OCI-LY3 (cell line): ENCODE measurements at regions not wholly inside any gene's neighbourhood (a gene's known extent, or its start where the extent isn't known, plus 50 kb on each side); places are given as distances from the start of the nearest gene placed in this dataset.
A peak's percentile ranks its signal among the peaks of the same experiment; 100 is the strongest.
"Not testable (repeated sequence)": the region's sequence is repeated elsewhere in the genome, so short reads cannot be mapped to it uniquely, and the experiment has no call there.

Experiments used
- H2AFZ ChIP-seq: fragments of 200-600, 300-600 bp; shearing (Covaris generic); 2 replicates; pipeline ENCODE4 v1.6.0; 2014; ENCODE audit warnings: antibody characterized with exemption, low read depth, low read length
- H3K27ac ChIP-seq: fragments of 200-600, 300-600 bp; sonication (generic); 2 replicates; pipeline ENCODE4 v1.5.1; 2014; ENCODE audit warnings: mild to moderate bottlenecking, low read length, moderate library complexity, mixed read lengths
- H3K27me3 ChIP-seq: fragments of 200-600, 300-600 bp; sonication (generic); 2 replicates; pipeline ENCODE4 v1.6.1; 2014; ENCODE audit warnings: low read depth, low read length, mixed read lengths
- H3K36me3 ChIP-seq: fragments of 200-600, 300-600 bp; sonication (generic); replicated peaks from 2 replicates; pipeline ENCODE3; 2014; ENCODE audit warnings: low read depth, low read length, mixed read lengths
- H3K4me1 ChIP-seq: fragments of 300-600, 200-600 bp; sonication (generic); 2 replicates; pipeline ENCODE4 v1.6.1; 2014; ENCODE audit warnings: low read length, mixed read lengths
- H3K4me2 ChIP-seq: fragments of 200-600, 300-600 bp; sonication (generic); 2 replicates; pipeline ENCODE4 v1.6.1; 2014; ENCODE audit warnings: low read length, mixed read lengths
- H3K4me3 ChIP-seq: fragments of 300-600, 200-600 bp; sonication (generic); 2 replicates; pipeline ENCODE4 v1.5.1; 2014; ENCODE audit warnings: antibody characterized with exemption, mild to moderate bottlenecking, low read length, moderate library complexity
- H3K79me2 ChIP-seq: fragments of 300-600, 200-600 bp; shearing (Covaris generic); 2 replicates; pipeline ENCODE4 v1.6.1; 2014; ENCODE audit warnings: mild to moderate bottlenecking, low read length, mixed read lengths
- H3K9ac ChIP-seq: fragments of 300-600, 200-600 bp; shearing (Covaris generic); 2 replicates; pipeline ENCODE4 v1.6.0; 2014; ENCODE audit warnings: mild to moderate bottlenecking, low read length, moderate library complexity
- H3K9me3 ChIP-seq: fragments of 200-600, 300-600 bp; shearing (Covaris generic); 2 replicates; pipeline ENCODE4 v1.6.1; 2014; ENCODE audit warnings: low read length, mixed read lengths; ENCODE audit not compliant: insufficient read depth
- H4K20me1 ChIP-seq: fragments of 200-600, 300-600 bp; sonication (generic); 2 replicates; pipeline ENCODE4 v1.6.1; 2016; ENCODE audit warnings: low read length, mixed read lengths; ENCODE audit not compliant: insufficient read depth
- EZH2phosphoT487 ChIP-seq: fragments of 200-600 bp; shearing (Covaris generic); IDR thresholded peaks from 2 replicates; pipeline ENCODE4 v1.6.1; 2018; ENCODE audit warnings: antibody characterized with exemption, mixed run types, low read depth
- TF ChIP-seq, protein P1 (sequence below): fragments of 200-600, 300-600 bp; sonication (generic); IDR thresholded peaks from 2 replicates; pipeline ENCODE4 v1.5.1; 2014; ENCODE audit warnings: antibody characterized with exemption, low read length, low read depth

DNA sequence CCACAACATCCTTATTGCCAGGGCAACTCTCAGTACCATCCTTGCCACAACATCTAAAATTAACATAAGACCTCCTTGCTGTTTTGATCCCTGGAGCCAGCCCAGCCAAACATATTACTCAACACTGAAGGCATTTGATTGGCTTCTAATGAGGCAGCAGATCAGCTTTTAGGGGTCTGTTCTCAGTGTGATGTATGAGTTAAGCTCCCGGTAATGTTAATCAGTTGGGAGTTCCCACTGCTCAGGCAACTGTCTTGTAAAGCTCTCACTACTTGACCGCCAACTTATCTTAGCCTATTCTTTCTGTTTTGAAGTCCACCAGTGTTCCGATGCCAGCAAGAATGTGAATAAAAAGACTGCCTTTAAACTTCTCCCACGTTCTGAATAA lies 158.9 kb downstream of the FOXB1 start:
- no peak overlapping the region for H3K9ac ChIP-seq
- H3K4me2 ChIP-seq, result no peak overlapping the region
- no peaks in the 10 kb centered on the region for H3K9me3 ChIP-seq
- H3K79me2 ChIP-seq, result no peaks in the 10 kb centered on the region
- no peak overlapping the region for H2AFZ ChIP-seq
- H3K36me3 ChIP-seq, result no peaks in the 10 kb centered on the region
- H3K4me3 ChIP-seq, result no peak overlapping the region
- H3K27me3 ChIP-seq, result no peaks in the 10 kb centered on the region
- no peaks in the 10 kb centered on the region for H4K20me1 ChIP-seq
- H3K27ac ChIP-seq, result no peak overlapping the region
- TF ChIP-seq, protein P1, sequence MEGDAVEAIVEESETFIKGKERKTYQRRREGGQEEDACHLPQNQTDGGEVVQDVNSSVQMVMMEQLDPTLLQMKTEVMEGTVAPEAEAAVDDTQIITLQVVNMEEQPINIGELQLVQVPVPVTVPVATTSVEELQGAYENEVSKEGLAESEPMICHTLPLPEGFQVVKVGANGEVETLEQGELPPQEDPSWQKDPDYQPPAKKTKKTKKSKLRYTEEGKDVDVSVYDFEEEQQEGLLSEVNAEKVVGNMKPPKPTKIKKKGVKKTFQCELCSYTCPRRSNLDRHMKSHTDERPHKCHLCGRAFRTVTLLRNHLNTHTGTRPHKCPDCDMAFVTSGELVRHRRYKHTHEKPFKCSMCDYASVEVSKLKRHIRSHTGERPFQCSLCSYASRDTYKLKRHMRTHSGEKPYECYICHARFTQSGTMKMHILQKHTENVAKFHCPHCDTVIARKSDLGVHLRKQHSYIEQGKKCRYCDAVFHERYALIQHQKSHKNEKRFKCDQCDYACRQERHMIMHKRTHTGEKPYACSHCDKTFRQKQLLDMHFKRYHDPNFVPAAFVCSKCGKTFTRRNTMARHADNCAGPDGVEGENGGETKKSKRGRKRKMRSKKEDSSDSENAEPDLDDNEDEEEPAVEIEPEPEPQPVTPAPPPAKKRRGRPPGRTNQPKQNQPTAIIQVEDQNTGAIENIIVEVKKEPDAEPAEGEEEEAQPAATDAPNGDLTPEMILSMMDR, result no peak
- TF ChIP-seq EZH2phosphoT487, result no peak
- no peaks in the 10 kb centered on the region for H3K4me1 ChIP-seq

DNA sequence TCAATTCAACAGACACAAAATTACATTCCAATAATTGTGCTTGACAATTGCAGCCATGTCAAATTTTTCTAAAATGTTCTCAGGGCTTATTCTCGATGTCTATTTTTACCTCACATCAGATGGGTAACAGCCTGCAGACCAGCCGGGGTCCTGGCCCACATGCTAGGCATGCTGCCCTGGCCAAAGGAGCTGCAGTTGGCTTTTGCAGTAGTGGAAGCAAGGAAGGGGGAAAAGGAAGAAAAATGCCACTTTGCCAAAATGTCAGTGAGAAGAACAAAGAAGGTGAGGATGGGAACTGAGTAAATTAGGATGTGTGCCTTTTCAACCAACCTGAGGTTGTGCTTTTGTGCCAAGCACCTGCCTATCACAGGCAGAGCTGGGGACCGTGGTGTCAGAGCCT lies 161.0 kb downstream of the FOXB1 start:
- Histone ChIP-seq H3K4me1 (peaks cover 8% of the 10 kb centered on the region), H3K79me2 (no peaks in the 10 kb centered on the region), H3K27ac (no peak overlapping the region), H3K4me3 (no peak overlapping the region), H3K36me3 (no peaks in the 10 kb centered on the region), H3K9ac (no peak overlapping the region), H3K27me3 (no peaks in the 10 kb centered on the region), H3K4me2 (no peak overlapping the region), H3K9me3 (no peaks in the 10 kb centered on the region), H4K20me1 (no peaks in the 10 kb centered on the region), H2AFZ (no peak overlapping the region)
- no peak for TF ChIP-seq EZH2phosphoT487
- TF ChIP-seq, protein P1, result no peak

DNA sequence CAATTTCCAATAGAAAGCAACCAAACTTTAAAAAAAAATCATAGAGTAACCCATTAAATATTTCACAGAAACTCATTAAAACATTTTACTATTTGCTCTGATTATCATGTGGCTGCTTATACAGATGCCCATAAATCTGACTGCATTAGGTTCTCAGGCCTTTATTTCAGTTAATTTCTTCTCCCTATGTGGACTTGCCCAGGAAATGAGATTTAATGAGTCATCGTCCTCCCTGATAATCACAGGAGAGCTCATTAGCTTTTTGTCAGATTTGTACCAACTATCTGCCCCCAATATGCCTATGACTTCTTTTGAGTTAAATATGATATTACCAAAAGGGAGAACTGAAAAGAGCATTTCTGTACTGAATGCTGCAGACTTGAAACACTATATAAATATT lies 168.0 kb downstream of the FOXB1 start:
- Histone ChIP-seq H4K20me1 (no peaks in the 10 kb centered on the region), H2AFZ (no peak overlapping the region), H3K36me3 (no peaks in the 10 kb centered on the region), H3K9me3 (no peaks in the 10 kb centered on the region), H3K4me1 (peaks cover 49% of the 10 kb centered on the region), H3K4me3 (peak overlapping the region; percentile 68), H3K9ac (peak overlapping the region; percentile 64), H3K27me3 (no peaks in the 10 kb centered on the region), H3K79me2 (no peaks in the 10 kb centered on the region), H3K27ac (peak overlapping the region; percentile 93), H3K4me2 (peak overlapping the region; percentile 96)
- TF ChIP-seq, protein P1, result no peak
- no peak for TF ChIP-seq EZH2phosphoT487

DNA sequence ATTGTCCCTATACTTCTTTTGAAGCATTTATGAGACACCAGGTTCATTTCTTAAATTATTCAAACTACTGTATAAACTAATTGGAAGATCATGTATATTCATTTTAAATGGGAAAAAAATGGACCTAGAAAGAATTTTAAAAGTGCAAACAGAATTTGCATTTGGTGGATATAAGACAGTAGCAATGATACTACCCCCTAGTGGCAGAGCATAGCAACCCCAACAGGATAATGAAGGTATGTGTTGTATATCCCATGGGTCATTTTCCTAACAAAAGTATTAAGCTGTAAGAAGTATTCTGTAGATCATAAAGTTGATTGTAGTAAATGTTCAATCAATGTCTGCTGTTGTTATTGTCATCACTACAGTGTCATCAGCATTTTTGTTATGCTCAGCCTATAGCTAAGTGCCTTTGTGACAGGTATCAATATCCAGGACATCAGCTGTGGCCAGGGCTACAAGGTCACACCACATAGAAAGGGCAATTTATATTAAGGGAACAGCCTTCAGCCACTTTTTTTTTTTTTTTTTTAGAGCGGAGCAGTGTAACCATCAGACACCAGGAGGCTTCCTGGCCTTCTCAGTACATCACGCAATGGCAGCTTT lies 175.8 kb downstream of the FOXB1 start:
- no peak for TF ChIP-seq EZH2phosphoT487
- TF ChIP-seq, protein P1, result peak; percentile 90
- Histone ChIP-seq H3K4me3 (no peak overlapping the region), H3K9ac (no peak overlapping the region), H4K20me1 (no peaks in the 10 kb centered on the region), H3K27ac (no peak overlapping the region), H3K27me3 (no peaks in the 10 kb centered on the region), H3K4me1 (peaks cover 25% of the 10 kb centered on the region), H3K79me2 (no peaks in the 10 kb centered on the region), H3K9me3 (no peaks in the 10 kb centered on the region), H3K36me3 (no peaks in the 10 kb centered on the region), H3K4me2 (no peak overlapping the region; the same call in 1 of the 2 replicates), H2AFZ (no peak overlapping the region)

DNA sequence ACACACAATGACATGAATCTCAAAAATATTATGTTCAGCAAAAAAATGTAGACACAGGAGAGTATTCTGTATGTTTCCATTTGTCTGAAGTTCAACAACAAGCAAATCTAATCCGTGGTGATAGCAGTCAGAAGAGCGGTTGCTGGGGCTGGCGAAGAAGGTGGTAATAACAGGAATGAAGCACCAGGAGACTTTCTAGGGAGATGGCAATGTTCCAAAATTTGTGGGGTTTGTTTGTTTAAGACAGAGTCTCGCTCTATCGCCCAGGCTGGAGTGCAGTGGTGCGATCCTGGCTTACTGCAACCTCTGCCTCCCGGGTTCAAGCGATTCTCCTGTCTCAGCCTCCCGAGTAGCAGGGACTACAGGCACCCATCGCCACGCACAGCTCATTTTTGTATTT lies 177.8 kb downstream of the FOXB1 start:
- not testable (repeated sequence) for H4K20me1 ChIP-seq, H3K27ac ChIP-seq

More for the DNA sequence above, 177.8 kb downstream of the FOXB1 start:
- not testable (repeated sequence) for H2AFZ ChIP-seq, H3K4me3 ChIP-seq, H3K9me3 ChIP-seq, H3K4me2 ChIP-seq, H3K9ac ChIP-seq, H3K27me3 ChIP-seq, H3K79me2 ChIP-seq, H3K36me3 ChIP-seq
- H3K4me1 ChIP-seq, result peaks cover 20% of the 10 kb centered on the region
